ENCODE measurements at regions not wholly inside any gene's neighbourhood (a gene's known extent, or its start where the extent isn't known, plus 50 kb on each side); places are given as distances from the start of the nearest gene placed in this dataset.

GRCh38 chr3:187942658-187943241, 197.5 kb upstream of the BCL6 start:
- no peak for TF ChIP-seq CTCF (IDR thresholded peaks at IDR 0.05; ENCODE audit: insufficient read depth, low read depth, low read length, missing control alignments)
- H3K4me3 ChIP-seq (ENCODE audit: low read depth, low read length), result no peak overlapping the region
- peak; percentile 17 for DNase-seq (ENCODE audit: low read depth)

GRCh38 chr3:187943677-187944389, 198.6 kb upstream of the BCL6 start:
- H3K4me3 ChIP-seq (ENCODE audit: low read depth, low read length), result no peak overlapping the region
- no peak for DNase-seq (ENCODE audit: low read depth)

GRCh38 chr3:187944390-187945179, 199.3 kb upstream of the BCL6 start:
- TF ChIP-seq CTCF (IDR thresholded peaks at IDR 0.05; ENCODE audit: insufficient read depth, low read depth, low read length, missing control alignments), result no peak
- no peak for DNase-seq (ENCODE audit: low read depth)
- no peak overlapping the region for H3K4me3 ChIP-seq (ENCODE audit: low read depth, low read length)

More at GRCh38 chr3:187943677-187944389, 198.6 kb upstream of the BCL6 start:
- no peak for TF ChIP-seq CTCF (IDR thresholded peaks at IDR 0.05; ENCODE audit: insufficient read depth, low read depth, low read length, missing control alignments)

- no peak overlapping the region for H3K4me3 ChIP-seq (ENCODE audit: low read depth, low read length)
- no peak for DNase-seq (ENCODE audit: low read depth)
- TF ChIP-seq CTCF (IDR thresholded peaks at IDR 0.05; ENCODE audit: insufficient read depth, low read depth, low read length, missing control alignments), result no peak
Measured at GRCh38 chr3:187945374-187945773, 200.1 kb upstream of the BCL6 start.

- H3K4me3 ChIP-seq (ENCODE audit: low read depth, low read length), result no peak overlapping the region
- TF ChIP-seq CTCF (IDR thresholded peaks at IDR 0.05; ENCODE audit: insufficient read depth, low read depth, low read length, missing control alignments), result no peak
- DNase-seq (ENCODE audit: low read depth), result no peak
Measured at GRCh38 chr3:187946163-187946691, 201.0 kb upstream of the BCL6 start.

- no peak overlapping the region for H3K4me3 ChIP-seq (ENCODE audit: low read depth, low read length)
- no peak for DNase-seq (ENCODE audit: low read depth)
- no peak for TF ChIP-seq CTCF (IDR thresholded peaks at IDR 0.05; ENCODE audit: insufficient read depth, low read depth, low read length, missing control alignments)
Measured at GRCh38 chr3:187946981-187947380, 201.7 kb upstream of the BCL6 start.
